ENCODE measurements at regions not wholly inside any gene's neighbourhood (a gene's known extent, or its start where the extent isn't known, plus 50 kb on each side); places are given as distances from the start of the nearest gene placed in this dataset.

GRCh38 chr4:54793856-54794422, 136.2 kb downstream of the KIT start:
- H4K91ac ChIP-seq (ENCODE audit: insufficient read depth, low read depth, low read length) = no peak overlapping the region
- H4K8ac ChIP-seq (ENCODE audit: low read depth in 2 of 2, low read length in 2 of 2) = no peak overlapping the region
- H2BK120ac ChIP-seq (ENCODE audit: low read depth, low read length) = no peak overlapping the region
- no peak overlapping the region for H2AK9ac ChIP-seq (replicated peaks; ENCODE audit: low read depth, low read length, poor library complexity)
- no peak overlapping the region for H3K18ac ChIP-seq (ENCODE audit: low read depth, low read length)
- no peak overlapping the region for H3K27ac ChIP-seq (ENCODE audit: insufficient read depth, low read length)
- DNase-seq (no peak), ATAC-seq (ENCODE audit: low read depth) (no peak)
- H2BK20ac ChIP-seq (ENCODE audit: low read depth, low read length) = no peak overlapping the region
- intact Hi-C loops (cut with micrococcal nuclease) = no loop called here
- no TSS peak for BruUV-seq (replicated peaks)
- no peak overlapping the region for H3K23ac ChIP-seq (ENCODE audit: low read depth, low read length)
- H3K4me2 ChIP-seq (ENCODE audit: low read depth, low read length) = no peak overlapping the region
- H2BK5ac ChIP-seq (ENCODE audit: low read depth, low read length, poor library complexity, severe bottlenecking) = no peak overlapping the region
- H3K27me3 ChIP-seq (ENCODE audit: control insufficient read depth, insufficient read depth, low read length) = peaks cover 3% of the 10 kb centered on the region
- no peak overlapping the region for H4K5ac ChIP-seq (ENCODE audit: low read depth, low read length)
- in situ Hi-C loops (cut with MboI; ENCODE audit: low sequenced_read_pairs) = loop anchor here (25.0 kb wide), 1 partner anchor 93 kb away; no protein-coding TSS in a partner anchor
- CTCF ChIA-PET = interaction anchor here (1.6 kb wide), 1 partner anchor 9 kb away, joined by 6 read pairs; no protein-coding TSS in a partner anchor
- H3K14ac ChIP-seq (replicated peaks; ENCODE audit: low read depth, low read length) = no peak overlapping the region
- no peak overlapping the region for H2AK5ac ChIP-seq (ENCODE audit: low read depth, low read length)
- no peak overlapping the region for H3K9ac ChIP-seq (ENCODE audit: low read depth, low read length)
- H3K4me3 ChIP-seq (ENCODE audit: insufficient read depth, low read depth, low read length) = no peak overlapping the region
- H3K79me1 ChIP-seq (ENCODE audit: low read depth in 1 of 2, low read length in 2 of 2) = no peaks in the 10 kb centered on the region
- dilution Hi-C loops (cut with HindIII; ENCODE audit: low sequenced_read_pairs, unreplicated experiment) = no loop called here
- H3K4me1 ChIP-seq (ENCODE audit: control insufficient read depth, insufficient read depth, low read length) = no peaks in the 10 kb centered on the region
- H4K20me1 ChIP-seq (ENCODE audit: insufficient read depth, low read length) = no peaks in the 10 kb centered on the region
- H3K56ac ChIP-seq (ENCODE audit: extremely low read depth, insufficient read depth, low read length) = no peak overlapping the region
- no peaks in the 10 kb centered on the region for H3K9me3 ChIP-seq (ENCODE audit: control insufficient read depth, insufficient read depth, low read length)
- no peaks in the 10 kb centered on the region for H3K36me3 ChIP-seq (ENCODE audit: control insufficient read depth, insufficient read depth, low read length)
- no peak overlapping the region for H2AFZ ChIP-seq (replicated peaks; ENCODE audit: low read length, poor library complexity)
- TF ChIP-seq RAD21 (IDR thresholded peaks at IDR 0.05; ENCODE audit: low read length) (no peak), RCOR1 (IDR thresholded peaks at IDR 0.05; ENCODE audit: insufficient replicate concordance, low read length) (no peak), CEBPB (IDR thresholded peaks at IDR 0.05; ENCODE audit: low read depth, low read length) (no peak), ELK1 (IDR thresholded peaks at IDR 0.05; ENCODE audit: borderline replicate concordance, low read depth, low read length) (no peak), MXI1 (IDR thresholded peaks at IDR 0.05; ENCODE audit: borderline replicate concordance, low read depth, low read length) (no peak), SMC3 (IDR thresholded peaks at IDR 0.05; ENCODE audit: low read depth, low read length) (no peak), NFE2L2 (IDR thresholded peaks at IDR 0.05; ENCODE audit: low read depth, low read length) (no peak), RFX5 (IDR thresholded peaks at IDR 0.05; ENCODE audit: low read depth, low read length) (no peak), CTCF (conservative IDR thresholded peaks at IDR 0.05; ENCODE audit: low read depth, low read length) (no peak), USF2 (IDR thresholded peaks at IDR 0.05; ENCODE audit: low read depth, low read length) (no peak), MAFK (IDR thresholded peaks at IDR 0.05; ENCODE audit: low read depth, low read length) (no peak), CHD1 (IDR thresholded peaks at IDR 0.05; ENCODE audit: low read depth, low read length) (no peak)
- H3K9me1 ChIP-seq (ENCODE audit: insufficient read depth, low read length) = no peaks in the 10 kb centered on the region
- no peak overlapping the region for H3K4ac ChIP-seq (ENCODE audit: low read depth, low read length)
- POLR2A ChIA-PET (ENCODE audit: unreplicated experiment) = no interaction called here
- no CpG with 5 or more reads among the region's 2 CpGs for WGBS, 2 experiments (ENCODE audit: extremely low coverage in 2 of 2, insufficient read length in 1 of 2)
- no peak overlapping the region for H2BK15ac ChIP-seq (ENCODE audit: low read depth, low read length)

Data from IMR-90 (cell line).